T-cell (primary cell): ENCODE measurements at regions not wholly inside any gene's neighbourhood (a gene's known extent, or its start where the extent isn't known, plus 50 kb on each side); places are given as distances from the start of the nearest gene placed in this dataset.

Experiments used
- ATAC-seq, 4 experiments: fragments of 200-7000 bp in 3 of 4; fragments of 150-1000 bp in 1 of 4; cut with Tn5 transposase; replicated peaks in 1 of 4; 1 replicate in 3 of 4; 2 replicates in 1 of 4; pipeline ENCODE4 v1.10.0; 2021; ENCODE audit warnings: moderate library complexity in 3 of 4, mild to moderate bottlenecking in 2 of 4, moderate number of reproducible peaks in 1 of 4
- CTCF ChIA-PET, 2 donors: fragments of 300-600 bp; sonication (Branson Sonifier 250); formaldehyde crosslinking; loops; one replicate each; lab custom pipeline; 2022; ENCODE audit warnings: antibody characterized with exemption in 2 of 2; lab: Charles Lee
- POLR2A ChIA-PET, 2 donors: fragments of 300-600 bp; sonication (Branson Sonifier 250); formaldehyde crosslinking; loops; one replicate each; lab custom pipeline; 2022; ENCODE audit warnings: antibody characterized with exemption in 2 of 2; lab: Charles Lee
- DNase-seq, 35 experiments: peaks; one replicate each; pipeline versions ENCODE4 v3.0.0 to v3.0.0-alpha.2; 2013 to 2023
- H3K27ac ChIP-seq: one replicate; pipeline ENCODE4 v1.5.1; 2013; ENCODE audit warnings: low read length
- H3K27me3 ChIP-seq, 2 experiments: replicated peaks in 1 of 2; 1 replicate in 1 of 2; 2 replicates in 1 of 2; pipeline versions ENCODE4 v1.6.1 to v1.7.0; 2013; ENCODE audit warnings: low read length in 1 of 2, mixed read lengths in 1 of 2; ENCODE audit not compliant: control insufficient read depth in 2 of 2, insufficient read depth in 2 of 2; ENCODE audit errors: extremely low read depth in 1 of 2
- H3K36me3 ChIP-seq, 2 donors: 1 replicate in 1 of 2; 2 replicates in 1 of 2; pipeline versions ENCODE4 v1.6.1 to v1.7.0; 2013; ENCODE audit warnings: low read length in 1 of 2; ENCODE audit not compliant: control insufficient read depth in 2 of 2, insufficient read depth in 1 of 2; ENCODE audit errors: extremely low read depth in 1 of 2
- H3K4me1 ChIP-seq, 2 experiments: 1 replicate in 1 of 2; 2 replicates in 1 of 2; pipeline versions ENCODE4 v1.6.1 to v1.7.0; 2013; ENCODE audit warnings: low read length in 2 of 2, mixed read lengths in 1 of 2; ENCODE audit not compliant: insufficient read depth in 2 of 2, control insufficient read depth in 1 of 2; ENCODE audit errors: extremely low read depth in 1 of 2
- H3K4me3 ChIP-seq, 2 donors: 1 replicate in 1 of 2; 2 replicates in 1 of 2; pipeline versions ENCODE4 v1.5.1 to v1.7.0; 2013; ENCODE audit warnings: mild to moderate bottlenecking in 2 of 2, low read length in 1 of 2, moderate library complexity in 1 of 2; ENCODE audit not compliant: control insufficient read depth in 1 of 2; ENCODE audit errors: extremely low read depth in 1 of 2
- H3K9me3 ChIP-seq: 2 replicates; pipeline ENCODE4 v1.7.0; 2013
- H3K27ac Mint-ChIP-seq, 2 donors: one replicate each; pipeline ENCODE4 v1.8.0; 2020 to 2021; ENCODE audit warnings: mild to moderate bottlenecking in 2 of 2, mixed read lengths in 2 of 2
- H3K27me3 Mint-ChIP-seq, 2 donors: one replicate each; pipeline ENCODE4 v1.8.0; 2021 to 2022; ENCODE audit warnings: mixed read lengths in 2 of 2
- H3K36me3 Mint-ChIP-seq: one replicate; pipeline ENCODE4 v1.8.0; 2021; ENCODE audit warnings: mixed read lengths
- H3K4me1 Mint-ChIP-seq, 3 donors: one replicate each; pipeline ENCODE4 v1.8.0; 2020 to 2022; ENCODE audit warnings: mixed read lengths in 3 of 3, mild to moderate bottlenecking in 1 of 3
- H3K4me3 Mint-ChIP-seq, 3 donors: one replicate each; pipeline ENCODE4 v1.8.0; 2020 to 2022; ENCODE audit warnings: mild to moderate bottlenecking in 3 of 3, mixed read lengths in 3 of 3, moderate library complexity in 3 of 3
- H3K9me3 Mint-ChIP-seq, 3 donors: one replicate each; pipeline ENCODE4 v1.8.0; 2020 to 2022; ENCODE audit warnings: mixed read lengths in 3 of 3
- WGBS: methylation state at CpG from one replicate; pipeline ENCODE4 v1.1.5; 2013; ENCODE audit warnings: missing lambda C conversion rate; ENCODE audit not compliant: insufficient coverage; 5-methylcytosine and 5-hydroxymethylcytosine counted together

GRCh38 chr1:39090757-39091380, 64.7 kb downstream of the NDUFS5 start:
- Mint-ChIP-seq H3K27me3 (no peaks in the 10 kb centered on the region), H3K36me3 (no peaks in the 10 kb centered on the region), H3K4me3 (no peak overlapping the region), H3K4me1 (peaks cover 0 to 12% (median 7%) of the 10 kb centered on the region in 3 donors), H3K9me3 (no peaks in the 10 kb centered on the region), H3K27ac (no peak overlapping the region)
- Histone ChIP-seq H3K27ac (no peak overlapping the region), H3K36me3 (no peaks in the 10 kb centered on the region), H3K4me1 (peaks cover 0 to 7% of the 10 kb centered on the region in 2 experiments), H3K9me3 (no peaks in the 10 kb centered on the region), H3K4me3 (no peak overlapping the region), H3K27me3 (peaks cover 0 to 8% of the 10 kb centered on the region in 2 experiments)
- no peak for ATAC-seq
- ChIA-PET CTCF (interaction anchor here in 1 of 2 donors (0.5 to 0.8 kb wide), 2 partner anchors 64 to 168 kb away, joined by 3 read pairs; partner anchors contain the start of gene NDUFS5), POLR2A (no interaction called here)
- no peak for DNase-seq
- WGBS, result 67% methylated on average over 1 of the region's 3 CpGs

- ChIA-PET CTCF (interaction anchor here (0.5 to 1.2 kb wide), 10 partner anchors 10 to 1243 kb away, joined by 3 to 8 read pairs (median 4); no protein-coding TSS in a partner anchor), POLR2A (no interaction called here)
- Histone ChIP-seq H3K27ac (no peak overlapping the region), H3K4me1 (peaks cover 0 to 7% of the 10 kb centered on the region in 2 experiments), H3K27me3 (peaks cover 0 to 2% of the 10 kb centered on the region in 2 experiments), H3K4me3 (no peak overlapping the region), H3K36me3 (no peaks in the 10 kb centered on the region), H3K9me3 (no peaks in the 10 kb centered on the region)
- peak in 3 of 4 experiments; percentile 64 to 85 (median 83) for ATAC-seq
- Mint-ChIP-seq H3K27me3 (no peaks in the 10 kb centered on the region), H3K9me3 (no peaks in the 10 kb centered on the region), H3K27ac (no peak overlapping the region), H3K4me1 (peaks cover 0 to 12% (median 7%) of the 10 kb centered on the region in 3 donors), H3K36me3 (no peaks in the 10 kb centered on the region), H3K4me3 (no peak overlapping the region)
- 46% methylated on average over 2 of the region's 7 CpGs for WGBS
- DNase-seq, result peak; percentile 23 to 72 (median 52)
These were observed 65.9 kb downstream of the NDUFS5 start for GRCh38 chr1:39091845-39092645.

- ChIA-PET CTCF (interaction anchor here (0.7 kb wide), 4 partner anchors 49 to 443 kb away, joined by 4 to 8 read pairs (median 6); no protein-coding TSS in a partner anchor), POLR2A (interaction anchor here in 1 of 2 donors (0.7 kb wide), 1 partner anchor 73 kb away, joined by 12 read pairs; no protein-coding TSS in a partner anchor)
- H3K27me3 Mint-ChIP-seq, result no peaks in the 10 kb centered on the region
- Histone ChIP-seq H3K36me3 (no peaks in the 10 kb centered on the region), H3K27me3 (no peaks in the 10 kb centered on the region), H3K27ac (no peak overlapping the region), H3K4me1 (peaks cover 0 to 13% of the 10 kb centered on the region in 2 experiments), H3K9me3 (no peaks in the 10 kb centered on the region), H3K4me3 (no peak overlapping the region)
- no peaks in the 10 kb centered on the region for H3K9me3 Mint-ChIP-seq
- H3K4me3 Mint-ChIP-seq, result no peak overlapping the region
- ATAC-seq (no peak), DNase-seq (no peak)
- no peak overlapping the region for H3K27ac Mint-ChIP-seq
- 85% methylated on average over 4 of the region's 7 CpGs for WGBS
- H3K4me1 Mint-ChIP-seq, result peaks cover 9 to 18% (median 14%) of the 10 kb centered on the region in 3 donors
- no peaks in the 10 kb centered on the region for H3K36me3 Mint-ChIP-seq
These were observed 68.5 kb downstream of the NDUFS5 start for GRCh38 chr1:39094685-39095084.

GRCh38 chr1:39098546-39099250, 72.5 kb downstream of the NDUFS5 start:
- no peak overlapping the region for H3K27ac ChIP-seq
- DNase-seq (peak in 33 of 35 experiments; percentile 29 to 84 (median 51)), ATAC-seq (peak; percentile 71 to 82 (median 78))
- no peaks in the 10 kb centered on the region for H3K9me3 ChIP-seq
- Mint-ChIP-seq H3K27me3 (no peaks in the 10 kb centered on the region), H3K36me3 (no peaks in the 10 kb centered on the region), H3K4me3 (no peak overlapping the region), H3K27ac (peak overlapping the region; percentile 11 to 25), H3K9me3 (no peaks in the 10 kb centered on the region), H3K4me1 (peaks cover 23 to 25% (median 24%) of the 10 kb centered on the region in 3 donors)
- ChIA-PET CTCF (interaction anchor here (0.5 to 2.8 kb wide), 20 partner anchors 9 to 815 kb away, joined by 3 to 31 read pairs (median 5); no protein-coding TSS in a partner anchor), POLR2A (interaction anchor here in 1 of 2 donors (0.6 kb wide), 1 partner anchor 35 kb away, joined by 10 read pairs; no protein-coding TSS in a partner anchor)
- 18% methylated on average over 5 of the region's 6 CpGs for WGBS
- no peaks in the 10 kb centered on the region for H3K27me3 ChIP-seq
- no peak overlapping the region for H3K4me3 ChIP-seq
- peaks cover 7 to 13% of the 10 kb centered on the region in 2 experiments for H3K4me1 ChIP-seq
- no peaks in the 10 kb centered on the region for H3K36me3 ChIP-seq

- Mint-ChIP-seq H3K4me3 (peak overlapping the region in 2 of 3 donors; percentile 18 to 48), H3K4me1 (peaks cover 34 to 42% (median 40%) of the 10 kb centered on the region in 3 donors), H3K27ac (peak overlapping the region; percentile 7 to 70), H3K9me3 (no peaks in the 10 kb centered on the region), H3K36me3 (no peaks in the 10 kb centered on the region), H3K27me3 (no peaks in the 10 kb centered on the region)
- POLR2A ChIA-PET, result no interaction called here
- Histone ChIP-seq H3K9me3 (no peaks in the 10 kb centered on the region), H3K36me3 (no peaks in the 10 kb centered on the region), H3K4me3 (no peak overlapping the region), H3K27ac (no peak overlapping the region), H3K27me3 (peaks cover 0 to 11% of the 10 kb centered on the region in 2 experiments), H3K4me1 (peaks cover 7 to 26% of the 10 kb centered on the region in 2 experiments)
- DNase-seq (peak in 8 of 35 experiments; percentile 7 to 65 (median 24)), ATAC-seq (peak; percentile 27 to 61 (median 40))
- 50% methylated on average over 4 of the region's 11 CpGs for WGBS
- CTCF ChIA-PET, result interaction anchor here in 1 of 2 donors (0.6 to 1.2 kb wide), 6 partner anchors 11 to 308 kb away, joined by 3 to 8 read pairs (median 4); no protein-coding TSS in a partner anchor
These were observed 76.6 kb downstream of the NDUFS5 start for GRCh38 chr1:39102537-39103327.
